ENCODE measurements at regions not wholly inside any gene's neighbourhood (a gene's known extent, or its start where the extent isn't known, plus 50 kb on each side); places are given as distances from the start of the nearest gene placed in this dataset.

DNA sequence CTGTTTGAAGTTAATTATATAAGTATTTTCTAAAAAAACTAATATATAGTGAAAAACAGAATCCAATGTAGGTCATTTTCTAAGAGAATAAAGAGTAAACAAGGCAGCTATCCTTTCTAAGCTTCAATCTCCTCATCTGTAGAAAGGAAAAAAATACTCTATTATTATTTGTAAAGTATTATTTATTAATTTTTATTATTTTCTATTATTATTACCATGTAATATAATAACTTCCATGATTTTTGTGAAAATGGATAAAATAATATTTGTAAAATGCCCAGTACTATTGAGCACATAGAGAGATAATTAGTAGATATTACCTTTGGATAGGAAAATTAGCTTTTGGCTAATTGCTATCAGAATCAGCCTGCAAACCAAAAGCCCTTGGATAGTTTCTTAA, 684.4 kb downstream of the MTRR start:
- H3K9me2 ChIP-seq: no peaks in the 10 kb centered on the region
- H3K79me2 ChIP-seq (ENCODE audit: insufficient read depth): no peaks in the 10 kb centered on the region
- H3K27me3 ChIP-seq (ENCODE audit: insufficient read depth): no peaks in the 10 kb centered on the region
- H2AFZ ChIP-seq (ENCODE audit: low read depth): no peak overlapping the region
- no peak for TF ChIP-seq TCF12 (IDR thresholded peaks at IDR 0.05)
- TF ChIP-seq SMC3 (IDR thresholded peaks at IDR 0.05; ENCODE audit: low read depth, low read length): no peak
- TF ChIP-seq MAX (IDR thresholded peaks at IDR 0.05; ENCODE audit: low read depth): no peak
- H3K4me1 ChIP-seq (ENCODE audit: control insufficient read depth in 1 of 2, insufficient read depth in 2 of 2, low read depth in 1 of 2, low read length in 1 of 2): no peaks in the 10 kb centered on the region
- no peaks in the 10 kb centered on the region for H4K20me1 ChIP-seq (ENCODE audit: insufficient read depth)
- no peak overlapping the region for H3K9ac ChIP-seq
- no peaks in the 10 kb centered on the region for H3F3A ChIP-seq (replicated peaks; ENCODE audit: insufficient read depth)
- CTCF ChIA-PET: interaction anchor here (1.9 kb wide), 1 partner anchor 9 kb away, joined by 4 read pairs; no protein-coding TSS in a partner anchor
- no peak overlapping the region for H3K4me2 ChIP-seq
- H3K27ac ChIP-seq (ENCODE audit: low read depth in 2 of 2, low read length in 1 of 2): no peak overlapping the region
- DNase-seq: no peak
- no peaks in the 10 kb centered on the region for H3K36me3 ChIP-seq (replicated peaks in 1 of 2; ENCODE audit: control insufficient read depth in 1 of 2, insufficient read depth in 2 of 2, low read length in 1 of 2)
- POLR2A ChIA-PET: no interaction called here
- H3K4me3 ChIP-seq (ENCODE audit: low read depth in 2 of 2, low read length in 1 of 2): no peak overlapping the region
- no peaks in the 10 kb centered on the region for H3K9me3 ChIP-seq

GRCh38 chr5:8557728-8558127, 688.8 kb downstream of the MTRR start:
- Histone ChIP-seq H3K27ac (ENCODE audit: low read depth in 2 of 2, low read length in 1 of 2) (no peak overlapping the region), H3F3A (replicated peaks; ENCODE audit: insufficient read depth) (no peaks in the 10 kb centered on the region), H3K36me3 (replicated peaks in 1 of 2; ENCODE audit: control insufficient read depth in 1 of 2, insufficient read depth in 2 of 2, low read length in 1 of 2) (no peaks in the 10 kb centered on the region), H3K4me1 (ENCODE audit: control insufficient read depth in 1 of 2, insufficient read depth in 2 of 2, low read depth in 1 of 2, low read length in 1 of 2) (peaks cover 0 to 5% of the 10 kb centered on the region in 2 experiments; a peak in 2 of 4 replicates), H3K4me2 (no peak overlapping the region), H4K20me1 (ENCODE audit: insufficient read depth) (no peaks in the 10 kb centered on the region), H3K9ac (no peak overlapping the region), H3K27me3 (ENCODE audit: insufficient read depth) (no peaks in the 10 kb centered on the region), H3K9me3 (no peaks in the 10 kb centered on the region), H2AFZ (ENCODE audit: low read depth) (no peak overlapping the region), H3K79me2 (ENCODE audit: insufficient read depth) (no peaks in the 10 kb centered on the region), H3K4me3 (ENCODE audit: low read depth in 2 of 2, low read length in 1 of 2) (no peak overlapping the region), H3K9me2 (no peaks in the 10 kb centered on the region)
- ChIA-PET CTCF (interaction anchor here (1.1 kb wide), 1 partner anchor 8 kb away, joined by 4 read pairs; no protein-coding TSS in a partner anchor), POLR2A (no interaction called here)
- DNase-seq: no peak
- 24% methylated on average over 3 of the region's 3 CpGs for whole genome bisulfite sequencing (ENCODE audit: low lambda C conversion rate)
- TF ChIP-seq TCF12 (IDR thresholded peaks at IDR 0.05) (no peak), RAD21 (IDR thresholded peaks at IDR 0.05; ENCODE audit: low read length) (no peak), FOXJ3 (CRISPR knock-in tag; IDR thresholded peaks at IDR 0.05) (no peak), TEAD4 (IDR thresholded peaks at IDR 0.05; ENCODE audit: borderline replicate concordance, insufficient read depth) (no peak)
- TF ChIP-seq, protein P1, sequence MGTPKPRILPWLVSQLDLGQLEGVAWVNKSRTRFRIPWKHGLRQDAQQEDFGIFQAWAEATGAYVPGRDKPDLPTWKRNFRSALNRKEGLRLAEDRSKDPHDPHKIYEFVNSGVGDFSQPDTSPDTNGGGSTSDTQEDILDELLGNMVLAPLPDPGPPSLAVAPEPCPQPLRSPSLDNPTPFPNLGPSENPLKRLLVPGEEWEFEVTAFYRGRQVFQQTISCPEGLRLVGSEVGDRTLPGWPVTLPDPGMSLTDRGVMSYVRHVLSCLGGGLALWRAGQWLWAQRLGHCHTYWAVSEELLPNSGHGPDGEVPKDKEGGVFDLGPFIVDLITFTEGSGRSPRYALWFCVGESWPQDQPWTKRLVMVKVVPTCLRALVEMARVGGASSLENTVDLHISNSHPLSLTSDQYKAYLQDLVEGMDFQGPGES (IDR thresholded peaks at IDR 0.05; ENCODE audit: low read depth, low read length): no peak
- TF ChIP-seq, protein P2, sequence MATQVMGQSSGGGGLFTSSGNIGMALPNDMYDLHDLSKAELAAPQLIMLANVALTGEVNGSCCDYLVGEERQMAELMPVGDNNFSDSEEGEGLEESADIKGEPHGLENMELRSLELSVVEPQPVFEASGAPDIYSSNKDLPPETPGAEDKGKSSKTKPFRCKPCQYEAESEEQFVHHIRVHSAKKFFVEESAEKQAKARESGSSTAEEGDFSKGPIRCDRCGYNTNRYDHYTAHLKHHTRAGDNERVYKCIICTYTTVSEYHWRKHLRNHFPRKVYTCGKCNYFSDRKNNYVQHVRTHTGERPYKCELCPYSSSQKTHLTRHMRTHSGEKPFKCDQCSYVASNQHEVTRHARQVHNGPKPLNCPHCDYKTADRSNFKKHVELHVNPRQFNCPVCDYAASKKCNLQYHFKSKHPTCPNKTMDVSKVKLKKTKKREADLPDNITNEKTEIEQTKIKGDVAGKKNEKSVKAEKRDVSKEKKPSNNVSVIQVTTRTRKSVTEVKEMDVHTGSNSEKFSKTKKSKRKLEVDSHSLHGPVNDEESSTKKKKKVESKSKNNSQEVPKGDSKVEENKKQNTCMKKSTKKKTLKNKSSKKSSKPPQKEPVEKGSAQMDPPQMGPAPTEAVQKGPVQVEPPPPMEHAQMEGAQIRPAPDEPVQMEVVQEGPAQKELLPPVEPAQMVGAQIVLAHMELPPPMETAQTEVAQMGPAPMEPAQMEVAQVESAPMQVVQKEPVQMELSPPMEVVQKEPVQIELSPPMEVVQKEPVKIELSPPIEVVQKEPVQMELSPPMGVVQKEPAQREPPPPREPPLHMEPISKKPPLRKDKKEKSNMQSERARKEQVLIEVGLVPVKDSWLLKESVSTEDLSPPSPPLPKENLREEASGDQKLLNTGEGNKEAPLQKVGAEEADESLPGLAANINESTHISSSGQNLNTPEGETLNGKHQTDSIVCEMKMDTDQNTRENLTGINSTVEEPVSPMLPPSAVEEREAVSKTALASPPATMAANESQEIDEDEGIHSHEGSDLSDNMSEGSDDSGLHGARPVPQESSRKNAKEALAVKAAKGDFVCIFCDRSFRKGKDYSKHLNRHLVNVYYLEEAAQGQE (IDR thresholded peaks at IDR 0.05; ENCODE audit: low read depth, low read length): no peak

Data from SK-N-SH (cell line).